HFFc6 (cell line): ENCODE measurements at regions not wholly inside any gene's neighbourhood (a gene's known extent, or its start where the extent isn't known, plus 50 kb on each side); places are given as distances from the start of the nearest gene placed in this dataset.

Experiments used
- DNase-seq: peaks from one replicate; pipeline ENCODE4 v3.0.0-alpha.2; 2018
- H3K27ac Mint-ChIP-seq: 2 replicates; pipeline ENCODE4 v1.8.0; 2020; ENCODE audit warnings: mild to moderate bottlenecking, mixed read lengths
- H3K27me3 Mint-ChIP-seq: 2 replicates; pipeline ENCODE4 v1.8.0; 2021; ENCODE audit warnings: mild to moderate bottlenecking, moderate library complexity, mixed read lengths; ENCODE audit not compliant: insufficient read depth
- H3K36me3 Mint-ChIP-seq: 2 replicates; pipeline ENCODE4 v1.8.0; 2021; ENCODE audit warnings: low read depth, mixed read lengths
- H3K4me1 Mint-ChIP-seq: 2 replicates; pipeline ENCODE4 v1.8.0; 2020; ENCODE audit warnings: low read depth, mixed read lengths
- H3K4me3 Mint-ChIP-seq: 2 replicates; pipeline ENCODE4 v1.8.0; 2020; ENCODE audit warnings: mild to moderate bottlenecking, moderate library complexity, mixed read lengths
- H3K9me3 Mint-ChIP-seq: 2 replicates; pipeline ENCODE4 v1.8.0; 2020; ENCODE audit warnings: mild to moderate bottlenecking, mixed read lengths
- TF ChIP-seq, protein P1 (sequence below): fragments of 200-600 bp; sonication (generic); IDR thresholded peaks from 2 replicates; pipeline ENCODE4 v1.5.0; 2021; ENCODE audit warnings: antibody characterized with exemption, mild to moderate bottlenecking

DNA sequence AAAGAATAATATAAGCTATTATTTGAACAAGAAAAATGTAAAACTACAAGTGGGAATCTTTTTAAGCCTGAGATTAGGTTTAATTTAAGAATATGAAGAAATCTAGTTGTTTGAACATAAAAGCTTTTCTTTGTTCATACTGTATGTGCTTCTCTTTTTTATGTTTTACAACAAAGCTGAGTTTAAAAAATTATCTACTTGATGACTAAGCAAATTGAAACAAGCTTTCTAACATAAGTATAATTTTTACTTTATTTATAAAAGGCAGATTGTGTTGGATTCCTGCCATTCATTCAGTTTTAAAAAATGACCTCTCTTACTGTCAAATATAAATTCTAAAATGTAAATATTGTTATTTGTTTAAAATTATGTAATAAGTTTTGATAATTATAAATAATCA, 958.2 kb downstream of the DNAJB9 start:
- Mint-ChIP-seq H3K36me3 (no peaks in the 10 kb centered on the region), H3K27me3 (no peaks in the 10 kb centered on the region), H3K27ac (no peak overlapping the region), H3K9me3 (peaks cover 19% of the 10 kb centered on the region), H3K4me3 (no peak overlapping the region), H3K4me1 (no peaks in the 10 kb centered on the region)
- DNase-seq, result no peak
- TF ChIP-seq, protein P1, sequence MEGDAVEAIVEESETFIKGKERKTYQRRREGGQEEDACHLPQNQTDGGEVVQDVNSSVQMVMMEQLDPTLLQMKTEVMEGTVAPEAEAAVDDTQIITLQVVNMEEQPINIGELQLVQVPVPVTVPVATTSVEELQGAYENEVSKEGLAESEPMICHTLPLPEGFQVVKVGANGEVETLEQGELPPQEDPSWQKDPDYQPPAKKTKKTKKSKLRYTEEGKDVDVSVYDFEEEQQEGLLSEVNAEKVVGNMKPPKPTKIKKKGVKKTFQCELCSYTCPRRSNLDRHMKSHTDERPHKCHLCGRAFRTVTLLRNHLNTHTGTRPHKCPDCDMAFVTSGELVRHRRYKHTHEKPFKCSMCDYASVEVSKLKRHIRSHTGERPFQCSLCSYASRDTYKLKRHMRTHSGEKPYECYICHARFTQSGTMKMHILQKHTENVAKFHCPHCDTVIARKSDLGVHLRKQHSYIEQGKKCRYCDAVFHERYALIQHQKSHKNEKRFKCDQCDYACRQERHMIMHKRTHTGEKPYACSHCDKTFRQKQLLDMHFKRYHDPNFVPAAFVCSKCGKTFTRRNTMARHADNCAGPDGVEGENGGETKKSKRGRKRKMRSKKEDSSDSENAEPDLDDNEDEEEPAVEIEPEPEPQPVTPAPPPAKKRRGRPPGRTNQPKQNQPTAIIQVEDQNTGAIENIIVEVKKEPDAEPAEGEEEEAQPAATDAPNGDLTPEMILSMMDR, result no peak

DNA sequence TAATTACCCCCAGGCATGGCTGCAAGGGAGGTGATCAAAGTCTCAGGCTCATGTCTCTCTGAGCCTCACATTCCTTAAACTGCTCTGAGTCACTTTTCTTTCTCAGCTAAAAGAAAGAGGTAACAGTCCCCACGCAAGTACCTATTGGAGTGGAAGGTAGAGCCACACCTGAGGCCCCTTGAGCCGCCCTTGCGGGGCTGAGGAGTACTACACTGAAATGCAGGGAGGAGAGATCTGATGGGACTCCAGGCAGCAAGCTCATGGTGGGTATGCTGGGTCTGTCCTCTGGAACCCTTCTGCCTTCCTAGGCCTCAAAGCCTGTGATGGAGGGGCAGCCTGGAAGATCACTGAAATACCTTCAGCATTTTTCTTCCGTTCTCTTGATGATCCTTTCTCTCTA, 960.0 kb downstream of the DNAJB9 start:
- DNase-seq, result no peak
- H3K36me3 Mint-ChIP-seq, result no peaks in the 10 kb centered on the region
- H3K27me3 Mint-ChIP-seq, result no peaks in the 10 kb centered on the region
- peaks cover 22% of the 10 kb centered on the region for H3K9me3 Mint-ChIP-seq
- TF ChIP-seq, protein P1, result no peak
- no peak overlapping the region for H3K27ac Mint-ChIP-seq
- no peaks in the 10 kb centered on the region for H3K4me1 Mint-ChIP-seq
- H3K4me3 Mint-ChIP-seq, result no peak overlapping the region

DNA sequence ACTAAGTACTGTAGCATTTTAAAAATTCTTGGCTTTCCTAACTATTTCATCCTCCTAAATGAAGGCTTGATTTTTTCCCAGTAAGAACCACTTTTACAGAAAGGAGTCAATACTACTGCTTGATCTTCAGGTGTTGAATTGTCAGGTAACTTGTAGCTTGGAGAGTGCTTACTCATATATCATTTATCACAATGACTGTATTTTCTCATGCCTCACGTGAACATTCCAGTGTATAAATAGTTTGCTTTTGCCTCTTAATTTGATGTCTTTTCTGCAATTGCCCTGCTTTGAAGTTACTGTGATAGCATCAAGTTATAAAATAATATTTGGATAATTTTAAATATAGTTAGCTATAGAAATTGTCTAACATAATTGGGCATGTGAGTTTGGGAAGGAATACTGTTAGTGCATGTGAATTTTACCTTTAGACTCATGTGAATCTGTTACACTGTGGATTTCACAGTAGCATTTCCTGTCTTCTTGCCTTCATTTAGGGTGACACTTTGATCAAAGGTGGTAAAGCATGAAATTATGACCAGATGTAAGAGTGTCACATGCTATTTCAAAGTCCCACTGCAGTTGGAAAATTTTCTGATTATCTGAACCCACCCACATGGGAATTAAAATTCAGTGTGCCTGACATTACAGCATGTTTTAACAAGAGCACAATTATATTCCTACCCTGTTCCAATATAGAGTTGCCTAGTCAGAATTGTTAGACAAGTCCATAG, 962.8 kb downstream of the DNAJB9 start:
- H3K4me1 Mint-ChIP-seq, result no peaks in the 10 kb centered on the region
- H3K4me3 Mint-ChIP-seq, result no peak overlapping the region
- no peaks in the 10 kb centered on the region for H3K36me3 Mint-ChIP-seq
- no peak for DNase-seq
- peaks cover 28% of the 10 kb centered on the region for H3K9me3 Mint-ChIP-seq
- no peaks in the 10 kb centered on the region for H3K27me3 Mint-ChIP-seq
- TF ChIP-seq, protein P1, result no peak
- H3K27ac Mint-ChIP-seq, result no peak overlapping the region

DNA sequence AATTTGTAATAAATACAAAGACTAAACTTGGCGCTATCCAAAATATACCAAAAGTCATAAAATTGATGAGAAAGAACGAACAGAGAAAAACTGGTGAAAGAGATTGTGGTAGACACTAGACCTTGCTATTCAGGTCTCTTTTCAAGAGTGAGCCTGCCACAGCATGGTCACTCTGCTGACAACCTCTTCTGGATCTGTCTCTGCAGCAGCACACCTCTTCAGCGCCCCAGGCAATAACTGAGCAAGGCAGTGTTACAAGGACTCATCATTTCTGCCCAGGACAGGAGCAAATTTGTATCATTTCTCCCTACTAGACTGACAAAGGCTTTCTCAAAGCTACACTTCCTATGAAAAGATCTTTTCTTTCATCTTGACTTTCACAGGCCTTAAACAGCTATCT, 976.0 kb downstream of the DNAJB9 start:
- no peak overlapping the region for H3K4me3 Mint-ChIP-seq
- H3K27me3 Mint-ChIP-seq, result no peaks in the 10 kb centered on the region
- DNase-seq, result no peak
- H3K9me3 Mint-ChIP-seq, result peaks cover 31% of the 10 kb centered on the region
- no peaks in the 10 kb centered on the region for H3K36me3 Mint-ChIP-seq
- TF ChIP-seq, protein P1, result no peak
- H3K4me1 Mint-ChIP-seq, result no peaks in the 10 kb centered on the region
- H3K27ac Mint-ChIP-seq, result no peak overlapping the region

DNA sequence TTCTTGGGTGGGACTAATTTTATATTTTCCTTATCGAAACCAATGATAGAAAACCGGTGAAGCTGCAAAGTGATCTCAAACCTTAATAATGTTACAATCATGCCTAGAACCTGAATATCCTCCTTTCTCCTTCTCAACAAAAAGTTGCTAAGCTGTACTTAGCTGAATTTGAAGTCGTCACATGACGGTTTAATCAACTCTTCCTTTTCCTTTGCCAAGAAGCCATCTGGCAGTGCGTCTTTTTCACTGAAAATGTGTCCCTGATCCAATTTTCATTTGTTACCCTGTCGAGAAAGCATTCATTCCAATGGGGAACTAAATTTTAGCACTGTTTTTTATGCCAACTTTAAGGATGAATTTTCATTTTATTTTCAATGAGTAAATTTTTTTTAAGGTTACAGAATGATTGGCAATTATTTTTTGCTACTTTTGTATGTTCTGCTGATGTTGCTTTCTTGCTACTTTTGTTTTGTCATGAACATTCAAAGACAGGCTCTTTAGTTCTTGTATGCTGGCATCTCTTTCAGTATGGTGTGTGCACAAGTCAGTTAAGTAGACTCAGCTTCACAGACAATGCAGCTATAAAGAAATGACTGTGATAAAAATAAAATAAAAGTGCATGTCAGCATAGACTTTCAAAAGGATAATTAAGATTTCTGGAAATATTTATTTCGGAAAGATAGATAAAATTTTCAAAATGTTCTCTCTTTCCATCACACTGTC, 980.0 kb downstream of the DNAJB9 start:
- no peak for DNase-seq
- Mint-ChIP-seq H3K27ac (no peak overlapping the region), H3K4me3 (no peak overlapping the region), H3K4me1 (no peaks in the 10 kb centered on the region), H3K36me3 (no peaks in the 10 kb centered on the region), H3K27me3 (no peaks in the 10 kb centered on the region), H3K9me3 (peaks cover 33% of the 10 kb centered on the region)
- TF ChIP-seq, protein P1, result no peak
